NT2/D1 (cell line): ENCODE measurements at regions not wholly inside any gene's neighbourhood (a gene's known extent, or its start where the extent isn't known, plus 50 kb on each side); places are given as distances from the start of the nearest gene placed in this dataset.

Source experiments
- DNase-seq: peaks from one replicate; pipeline ENCODE4 v3.0.0-alpha.2; 2011; ENCODE audit warnings: low read depth, low spot score
- H3K27me3 ChIP-seq: 2 replicates; pipeline ENCODE4 v1.6.0; 2011; ENCODE audit warnings: mild to moderate bottlenecking; ENCODE audit not compliant: insufficient read length, insufficient read depth
- H3K36me3 ChIP-seq: 2 replicates; pipeline ENCODE4 v1.6.1; 2011; ENCODE audit warnings: mild to moderate bottlenecking, low read length, mixed read lengths; ENCODE audit not compliant: insufficient read depth, insufficient read length
- H3K4me1 ChIP-seq: 2 replicates; pipeline ENCODE4 v1.5.1; 2011; ENCODE audit not compliant: insufficient read depth, insufficient read length
- H3K4me3 ChIP-seq: 2 replicates; pipeline ENCODE4 v1.5.1; 2011; ENCODE audit warnings: low read depth; ENCODE audit not compliant: insufficient read length
- H3K9ac ChIP-seq: 2 replicates; pipeline ENCODE4 v1.6.0; 2011; ENCODE audit warnings: low read depth; ENCODE audit not compliant: insufficient read length
- H3K9me3 ChIP-seq: 2 replicates; pipeline ENCODE4 v1.5.1; 2011; ENCODE audit warnings: mild to moderate bottlenecking, low read length; ENCODE audit not compliant: insufficient read depth
- SUZ12 ChIP-seq: IDR thresholded peaks from 2 replicates; pipeline ENCODE4 v1.6.1; 2011; ENCODE audit not compliant: insufficient read length, insufficient read depth; ENCODE audit errors: extremely low read depth
- YY1 ChIP-seq: IDR thresholded peaks from 2 replicates; pipeline ENCODE4 v1.6.1; 2011; ENCODE audit not compliant: insufficient read length, insufficient read depth
- ZNF274 ChIP-seq: IDR thresholded peaks from 2 replicates; pipeline ENCODE4 v1.6.1; 2011; ENCODE audit warnings: mild to moderate bottlenecking, low read depth, low read length

GRCh38 chr10:128940081-128940480, 527.0 kb upstream of the MGMT start:
- DNase-seq, result no peak
- Histone ChIP-seq H3K4me1 (no peaks in the 10 kb centered on the region), H3K9ac (no peak overlapping the region), H3K4me3 (no peak overlapping the region), H3K27me3 (no peaks in the 10 kb centered on the region), H3K9me3 (no peaks in the 10 kb centered on the region), H3K36me3 (no peaks in the 10 kb centered on the region)
- TF ChIP-seq SUZ12 (no peak), ZNF274 (no peak), YY1 (no peak)

GRCh38 chr10:128943111-128943510, 523.9 kb upstream of the MGMT start:
- H3K36me3 ChIP-seq, result no peaks in the 10 kb centered on the region
- H3K9me3 ChIP-seq, result no peaks in the 10 kb centered on the region
- no peak for DNase-seq
- TF ChIP-seq SUZ12, result no peak
- no peak for TF ChIP-seq YY1
- TF ChIP-seq ZNF274, result no peak
- no peaks in the 10 kb centered on the region for H3K27me3 ChIP-seq
- H3K4me3 ChIP-seq, result no peak overlapping the region
- H3K4me1 ChIP-seq, result no peaks in the 10 kb centered on the region
- H3K9ac ChIP-seq, result no peak overlapping the region

GRCh38 chr10:128945398-128945797, 521.6 kb upstream of the MGMT start:
- Histone ChIP-seq H3K36me3 (no peaks in the 10 kb centered on the region), H3K4me3 (no peak overlapping the region), H3K27me3 (no peaks in the 10 kb centered on the region), H3K9me3 (no peaks in the 10 kb centered on the region), H3K9ac (no peak overlapping the region), H3K4me1 (no peaks in the 10 kb centered on the region)
- TF ChIP-seq YY1, result no peak
- no peak for TF ChIP-seq ZNF274
- no peak for TF ChIP-seq SUZ12
- no peak for DNase-seq

GRCh38 chr10:128950159-128950915, 516.7 kb upstream of the MGMT start:
- no peak for DNase-seq
- H3K9ac ChIP-seq, result no peak overlapping the region
- no peaks in the 10 kb centered on the region for H3K4me1 ChIP-seq
- no peaks in the 10 kb centered on the region for H3K36me3 ChIP-seq
- H3K9me3 ChIP-seq, result no peaks in the 10 kb centered on the region
- H3K4me3 ChIP-seq, result no peak overlapping the region
- H3K27me3 ChIP-seq, result no peaks in the 10 kb centered on the region
- TF ChIP-seq SUZ12 (no peak), YY1 (no peak), ZNF274 (no peak)

- Histone ChIP-seq H3K9ac (no peak overlapping the region), H3K27me3 (no peaks in the 10 kb centered on the region), H3K4me1 (no peaks in the 10 kb centered on the region), H3K9me3 (no peaks in the 10 kb centered on the region), H3K36me3 (no peaks in the 10 kb centered on the region), H3K4me3 (no peak overlapping the region)
- DNase-seq, result no peak
- TF ChIP-seq SUZ12, result no peak
- TF ChIP-seq YY1, result no peak
- TF ChIP-seq ZNF274, result no peak
Measured at GRCh38 chr10:128950916-128951275, 516.1 kb upstream of the MGMT start.

- no peaks in the 10 kb centered on the region for H3K4me1 ChIP-seq
- TF ChIP-seq ZNF274 (no peak), YY1 (no peak), SUZ12 (no peak)
- no peaks in the 10 kb centered on the region for H3K9me3 ChIP-seq
- no peak overlapping the region for H3K9ac ChIP-seq
- H3K4me3 ChIP-seq, result no peak overlapping the region
- no peak for DNase-seq
- no peaks in the 10 kb centered on the region for H3K27me3 ChIP-seq
- no peaks in the 10 kb centered on the region for H3K36me3 ChIP-seq
Measured at GRCh38 chr10:128952856-128953255, 514.2 kb upstream of the MGMT start.

- no peak for DNase-seq
- TF ChIP-seq YY1 (no peak), SUZ12 (no peak), ZNF274 (no peak)
- Histone ChIP-seq H3K9me3 (no peaks in the 10 kb centered on the region), H3K27me3 (no peaks in the 10 kb centered on the region), H3K9ac (no peak overlapping the region), H3K36me3 (no peaks in the 10 kb centered on the region), H3K4me1 (no peaks in the 10 kb centered on the region), H3K4me3 (no peak overlapping the region)
Measured at GRCh38 chr10:128956149-128956548, 510.9 kb upstream of the MGMT start.

GRCh38 chr10:128957221-128957620, 509.8 kb upstream of the MGMT start:
- no peaks in the 10 kb centered on the region for H3K9me3 ChIP-seq
- no peaks in the 10 kb centered on the region for H3K36me3 ChIP-seq
- no peak overlapping the region for H3K9ac ChIP-seq
- no peaks in the 10 kb centered on the region for H3K27me3 ChIP-seq
- no peak overlapping the region for H3K4me3 ChIP-seq
- TF ChIP-seq SUZ12 (no peak), ZNF274 (no peak), YY1 (no peak)
- no peak for DNase-seq
- H3K4me1 ChIP-seq, result no peaks in the 10 kb centered on the region
